ENCODE measurements at regions not wholly inside any gene's neighbourhood (a gene's known extent, or its start where the extent isn't known, plus 50 kb on each side); places are given as distances from the start of the nearest gene placed in this dataset.

DNA sequence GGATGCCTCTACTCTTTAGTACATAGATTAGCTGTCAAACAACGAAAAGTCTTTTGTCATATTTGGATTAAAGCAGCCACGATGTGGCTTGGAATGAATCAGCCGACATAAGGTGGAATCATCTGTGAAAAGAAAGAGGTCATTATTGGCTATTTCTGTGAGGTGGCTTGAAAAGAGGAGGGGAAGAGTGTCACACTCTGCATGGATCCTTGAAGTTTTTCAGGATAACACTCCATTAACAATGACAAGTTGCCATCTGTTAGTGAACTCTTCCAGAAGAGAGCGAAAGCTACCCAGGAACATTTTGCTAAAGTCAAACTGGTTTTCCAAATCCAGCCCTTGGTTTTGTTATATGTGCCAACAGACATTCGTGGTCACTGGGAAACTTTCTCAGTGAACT, 1604.8 kb downstream of the OLFM4 start:
- TF ChIP-seq CTCF (conservative IDR thresholded peaks at IDR 0.05; ENCODE audit: low read depth, low read length) (no peak), EZH2 (IDR thresholded peaks at IDR 0.05; ENCODE audit: borderline replicate concordance, low read depth, low read length, poor library complexity, severe bottlenecking) (no peak)
